PFSK-1 (cell line): ENCODE measurements at regions not wholly inside any gene's neighbourhood (a gene's known extent, or its start where the extent isn't known, plus 50 kb on each side); places are given as distances from the start of the nearest gene placed in this dataset.

Experiments used
- POLR2AphosphoS5 ChIP-seq: IDR thresholded peaks from 2 replicates; pipeline ENCODE4 v1.6.1; 2012; ENCODE audit warnings: low read depth, mild to moderate bottlenecking, control low read depth, low read length, moderate library complexity
- REST ChIP-seq, 2 experiments: IDR thresholded peaks; 2 replicates each; pipeline versions ENCODE4 v1.6.1 to v1.8.0; 2011 to 2012; ENCODE audit warnings: low read depth in 2 of 2, low read length in 2 of 2, control low read depth in 1 of 2, inconsistent platforms in 1 of 2, mild to moderate bottlenecking in 1 of 2, moderate library complexity in 1 of 2; ENCODE audit not compliant: insufficient read depth in 1 of 2
- SIN3A ChIP-seq: IDR thresholded peaks from 2 replicates; pipeline ENCODE4 v1.6.1; 2012; ENCODE audit warnings: mild to moderate bottlenecking, low read length, moderate library complexity, borderline replicate concordance; ENCODE audit not compliant: insufficient read depth
- TAF1 ChIP-seq: IDR thresholded peaks from 2 replicates; pipeline ENCODE4 v1.6.1; 2012; ENCODE audit warnings: low read length, control low read depth, borderline replicate concordance; ENCODE audit not compliant: insufficient read depth

GRCh38 chr3:44092497-44092896, 149.2 kb upstream of the TOPAZ1 start:
- no peak for TF ChIP-seq POLR2AphosphoS5
- TF ChIP-seq SIN3A, result no peak
- TF ChIP-seq REST (IDR thresholded peaks at IDR 0.05; ENCODE audit: insufficient read depth in 1 of 2, low read depth in 2 of 2, low read length in 2 of 2), result no peak
- TF ChIP-seq TAF1, result no peak
